HL-60/S4 treated with phorbol 12-myristate 13-acetate at 8.2 ng/mL for 4 days and 3 days (cell line): ENCODE measurements at regions not wholly inside any gene's neighbourhood (a gene's known extent, or its start where the extent isn't known, plus 50 kb on each side); places are given as distances from the start of the nearest gene placed in this dataset.

Source experiments
- in situ Hi-C: fragments of 300-500 bp; cut with MboI; formaldehyde crosslinking; loops from 2 replicates; pipeline ENCODE4 v1.15.0; 2022; ENCODE audit warnings: low sequenced_read_pairs

GRCh38 chr1:195462646-195463045, 1145.6 kb downstream of the KCNT2 start:
- in situ Hi-C loops, result no loop called here

- in situ Hi-C loops, result no loop called here
Observed at GRCh38 chr1:195462152-195462551, 1146.1 kb downstream of the KCNT2 start.

- in situ Hi-C loops, result no loop called here
Observed at GRCh38 chr1:195458365-195458764, 1149.9 kb downstream of the KCNT2 start.

GRCh38 chr1:195450794-195451193, 1157.4 kb downstream of the KCNT2 start:
- in situ Hi-C loops, result no loop called here

GRCh38 chr1:195439661-195440060, 1168.6 kb downstream of the KCNT2 start:
- in situ Hi-C loops, result no loop called here

- in situ Hi-C loops, result no loop called here
Observed at GRCh38 chr1:195434566-195435203, 1173.6 kb downstream of the KCNT2 start.

- in situ Hi-C loops, result no loop called here
Observed at GRCh38 chr1:195430826-195431225, 1177.4 kb downstream of the KCNT2 start.

- in situ Hi-C loops, result no loop called here
Observed at GRCh38 chr1:195428927-195429326, 1179.3 kb downstream of the KCNT2 start.

- in situ Hi-C loops, result no loop called here
Observed at GRCh38 chr1:195415584-195415983, 1192.7 kb downstream of the KCNT2 start.

GRCh38 chr1:195394567-195394966, 1213.7 kb downstream of the KCNT2 start:
- in situ Hi-C loops, result no loop called here

- in situ Hi-C loops, result no loop called here
Observed at GRCh38 chr1:195376190-195376589, 1232.0 kb downstream of the KCNT2 start.

- in situ Hi-C loops, result no loop called here
Observed at GRCh38 chr1:195373856-195374255, 1234.4 kb downstream of the KCNT2 start.

GRCh38 chr1:195345149-195345548, 1263.1 kb downstream of the KCNT2 start:
- in situ Hi-C loops, result no loop called here

- in situ Hi-C loops, result no loop called here
Observed at GRCh38 chr1:195337646-195338045, 1270.6 kb downstream of the KCNT2 start.

GRCh38 chr1:195336812-195337211, 1271.4 kb downstream of the KCNT2 start:
- in situ Hi-C loops, result no loop called here

- in situ Hi-C loops, result no loop called here
Observed at GRCh38 chr1:195335541-195335940, 1272.7 kb downstream of the KCNT2 start.

GRCh38 chr1:195332102-195332501, 1276.1 kb downstream of the KCNT2 start:
- in situ Hi-C loops, result no loop called here

- in situ Hi-C loops, result no loop called here
Observed at GRCh38 chr1:195328681-195329080, 1279.6 kb downstream of the KCNT2 start.

GRCh38 chr1:195328102-195328501, 1280.1 kb downstream of the KCNT2 start:
- in situ Hi-C loops, result no loop called here

- in situ Hi-C loops, result no loop called here
Observed at GRCh38 chr1:195327361-195327760, 1280.9 kb downstream of the KCNT2 start.

GRCh38 chr1:195326325-195326724, 1281.9 kb downstream of the KCNT2 start:
- in situ Hi-C loops, result no loop called here

GRCh38 chr1:195325181-195325580, 1283.1 kb downstream of the KCNT2 start:
- in situ Hi-C loops, result no loop called here

GRCh38 chr1:195306281-195306680, 1302.0 kb downstream of the KCNT2 start:
- in situ Hi-C loops, result no loop called here
